ENCODE measurements at regions not wholly inside any gene's neighbourhood (a gene's known extent, or its start where the extent isn't known, plus 50 kb on each side); places are given as distances from the start of the nearest gene placed in this dataset.

- H3K4me3 ChIP-seq (ENCODE audit: low read depth in 1 of 3, low read length in 3 of 3) = no peak overlapping the region
- DNase-seq (ENCODE audit: low spot score) = no peak
- 66% methylated on average over 8 of the region's 8 CpGs for WGBS
- no peaks in the 10 kb centered on the region for H3K9me3 ChIP-seq (ENCODE audit: control insufficient read depth in 4 of 4, low read length in 3 of 4)
- TF ChIP-seq CTCF (IDR thresholded peaks at IDR 0.05; ENCODE audit: low read depth, low read length, missing input control) (no peak), ZBTB33 (IDR thresholded peaks at IDR 0.05) (no peak), MAX (IDR thresholded peaks at IDR 0.05) (no peak), EGR1 (IDR thresholded peaks at IDR 0.05; ENCODE audit: low read depth in 2 of 2) (no peak), SP1 (IDR thresholded peaks at IDR 0.05) (no peak)
- H3K27me3 ChIP-seq (ENCODE audit: control insufficient read depth in 4 of 4, insufficient read depth in 4 of 4, low read length in 3 of 4) = no peaks in the 10 kb centered on the region
- no peaks in the 10 kb centered on the region for H3K36me3 ChIP-seq (ENCODE audit: control insufficient read depth in 4 of 4, insufficient read depth in 3 of 4, low read depth in 1 of 4, low read length in 3 of 4)
- H3K27ac ChIP-seq (ENCODE audit: low read depth in 1 of 2, low read length in 2 of 2) = no peak overlapping the region
- H3K9ac ChIP-seq (ENCODE audit: low read depth in 1 of 2, low read length in 2 of 2) = no peak overlapping the region
- no peaks in the 10 kb centered on the region for H3K4me1 ChIP-seq (ENCODE audit: control insufficient read depth in 4 of 4, insufficient read depth in 4 of 4, low read length in 3 of 4)
These were observed 81.7 kb upstream of the RUFY1 start for GRCh38 chr5:179468696-179469095.

GRCh38 chr5:179467441-179467840 is 82.9 kb upstream of the RUFY1 start:
- H3K36me3 ChIP-seq (ENCODE audit: control insufficient read depth in 4 of 4, insufficient read depth in 3 of 4, low read depth in 1 of 4, low read length in 3 of 4) = no peaks in the 10 kb centered on the region
- no peaks in the 10 kb centered on the region for H3K27me3 ChIP-seq (ENCODE audit: control insufficient read depth in 4 of 4, insufficient read depth in 4 of 4, low read length in 3 of 4)
- DNase-seq (ENCODE audit: low spot score) = no peak
- no peaks in the 10 kb centered on the region for H3K4me1 ChIP-seq (ENCODE audit: control insufficient read depth in 4 of 4, insufficient read depth in 4 of 4, low read length in 3 of 4)
- no peak overlapping the region for H3K9ac ChIP-seq (ENCODE audit: low read depth in 1 of 2, low read length in 2 of 2)
- TF ChIP-seq ZBTB33 (IDR thresholded peaks at IDR 0.05) (no peak), REST (IDR thresholded peaks at IDR 0.05) (no peak), CTCF (IDR thresholded peaks at IDR 0.05; ENCODE audit: low read depth, low read length, missing input control) (no peak), ATF3 (IDR thresholded peaks at IDR 0.05) (no peak), HNF4A (conservative IDR thresholded peaks at IDR 0.05) (no peak), TAF1 (conservative IDR thresholded peaks at IDR 0.05) (no peak), GABPA (IDR thresholded peaks at IDR 0.05 in 1 of 2, conservative IDR thresholded peaks at IDR 0.05 in 1 of 2) (no peak), NR2F2 (IDR thresholded peaks at IDR 0.05) (no peak), RXRA (IDR thresholded peaks at IDR 0.05) (no peak), EGR1 (IDR thresholded peaks at IDR 0.05; ENCODE audit: low read depth in 2 of 2) (no peak), SP1 (IDR thresholded peaks at IDR 0.05) (no peak), FOXA2 (IDR thresholded peaks at IDR 0.05) (no peak), RAD21 (IDR thresholded peaks at IDR 0.05) (no peak), JUND (IDR thresholded peaks at IDR 0.05) (no peak), YY1 (IDR thresholded peaks at IDR 0.05) (no peak), FOXA1 (IDR thresholded peaks at IDR 0.05) (no peak), MAX (IDR thresholded peaks at IDR 0.05) (no peak), HNF4G (IDR thresholded peaks at IDR 0.05) (no peak)
- no peak overlapping the region for H3K27ac ChIP-seq (ENCODE audit: low read depth in 1 of 2, low read length in 2 of 2)
- WGBS = 91% methylated on average over 11 of the region's 11 CpGs
- no peaks in the 10 kb centered on the region for H3K9me3 ChIP-seq (ENCODE audit: control insufficient read depth in 4 of 4, low read length in 3 of 4)
- H3K4me3 ChIP-seq (ENCODE audit: low read depth in 1 of 3, low read length in 3 of 3) = no peak overlapping the region

Data from liver (tissue), 8 donors.